ENCODE measurements at regions not wholly inside any gene's neighbourhood (a gene's known extent, or its start where the extent isn't known, plus 50 kb on each side); places are given as distances from the start of the nearest gene placed in this dataset.

DNA sequence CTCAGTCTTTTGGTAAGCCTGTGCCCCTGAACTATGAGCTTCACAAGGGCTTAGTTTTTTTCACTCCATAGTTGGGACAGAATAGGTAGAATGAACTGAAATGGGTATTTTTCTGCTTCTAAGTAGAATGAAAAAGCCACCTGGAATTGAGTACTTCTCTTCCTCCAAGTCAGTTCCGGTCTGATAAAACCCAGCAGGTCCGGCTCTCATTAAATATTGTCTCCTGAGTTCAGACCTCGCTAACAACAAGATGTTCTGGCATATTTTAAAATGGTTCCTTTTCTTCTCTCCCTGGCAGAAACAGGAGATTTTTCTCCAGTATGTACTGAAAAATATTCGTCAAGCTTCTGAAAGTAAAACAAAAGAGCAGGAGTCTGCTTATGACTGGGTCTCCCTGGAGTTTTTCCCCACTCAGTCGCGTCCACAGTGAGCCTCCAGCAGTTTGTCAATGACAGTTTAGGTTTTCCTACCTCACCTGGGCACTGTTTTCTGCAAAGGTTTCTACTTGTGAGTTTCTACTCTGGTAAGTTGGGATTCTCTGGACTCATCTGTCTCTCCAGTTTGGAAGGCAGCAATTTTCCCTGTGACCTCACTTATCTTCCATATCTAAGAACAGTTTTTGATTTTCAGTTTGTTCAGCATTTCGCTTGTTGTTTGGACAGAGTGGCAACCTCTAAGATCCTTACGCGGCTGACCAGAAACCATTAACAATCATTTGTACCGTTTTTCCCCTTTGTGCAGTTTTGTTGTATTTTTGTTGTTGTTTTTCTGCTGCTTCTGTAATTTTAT is 868.0 kb downstream of the METTL15 start:
- TF ChIP-seq, protein P1, sequence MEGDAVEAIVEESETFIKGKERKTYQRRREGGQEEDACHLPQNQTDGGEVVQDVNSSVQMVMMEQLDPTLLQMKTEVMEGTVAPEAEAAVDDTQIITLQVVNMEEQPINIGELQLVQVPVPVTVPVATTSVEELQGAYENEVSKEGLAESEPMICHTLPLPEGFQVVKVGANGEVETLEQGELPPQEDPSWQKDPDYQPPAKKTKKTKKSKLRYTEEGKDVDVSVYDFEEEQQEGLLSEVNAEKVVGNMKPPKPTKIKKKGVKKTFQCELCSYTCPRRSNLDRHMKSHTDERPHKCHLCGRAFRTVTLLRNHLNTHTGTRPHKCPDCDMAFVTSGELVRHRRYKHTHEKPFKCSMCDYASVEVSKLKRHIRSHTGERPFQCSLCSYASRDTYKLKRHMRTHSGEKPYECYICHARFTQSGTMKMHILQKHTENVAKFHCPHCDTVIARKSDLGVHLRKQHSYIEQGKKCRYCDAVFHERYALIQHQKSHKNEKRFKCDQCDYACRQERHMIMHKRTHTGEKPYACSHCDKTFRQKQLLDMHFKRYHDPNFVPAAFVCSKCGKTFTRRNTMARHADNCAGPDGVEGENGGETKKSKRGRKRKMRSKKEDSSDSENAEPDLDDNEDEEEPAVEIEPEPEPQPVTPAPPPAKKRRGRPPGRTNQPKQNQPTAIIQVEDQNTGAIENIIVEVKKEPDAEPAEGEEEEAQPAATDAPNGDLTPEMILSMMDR (IDR thresholded peaks at IDR 0.05; ENCODE audit: insufficient read depth, low read depth, low read length): no peak
- no peak for TF ChIP-seq EZH2 (IDR thresholded peaks at IDR 0.05; ENCODE audit: insufficient read depth, low read length)
